NCI-H2196 treated with DMSO at 0.1 percent for 48 hours (cell line): ENCODE measurements at regions not wholly inside any gene's neighbourhood (a gene's known extent, or its start where the extent isn't known, plus 50 kb on each side); places are given as distances from the start of the nearest gene placed in this dataset.

Experiments
- DNase-seq: peaks from one replicate; lab custom pipeline; 2025; ENCODE audit not compliant: unreplicated experiment; lab: John Stamatoyannopoulos, UW

DNA sequence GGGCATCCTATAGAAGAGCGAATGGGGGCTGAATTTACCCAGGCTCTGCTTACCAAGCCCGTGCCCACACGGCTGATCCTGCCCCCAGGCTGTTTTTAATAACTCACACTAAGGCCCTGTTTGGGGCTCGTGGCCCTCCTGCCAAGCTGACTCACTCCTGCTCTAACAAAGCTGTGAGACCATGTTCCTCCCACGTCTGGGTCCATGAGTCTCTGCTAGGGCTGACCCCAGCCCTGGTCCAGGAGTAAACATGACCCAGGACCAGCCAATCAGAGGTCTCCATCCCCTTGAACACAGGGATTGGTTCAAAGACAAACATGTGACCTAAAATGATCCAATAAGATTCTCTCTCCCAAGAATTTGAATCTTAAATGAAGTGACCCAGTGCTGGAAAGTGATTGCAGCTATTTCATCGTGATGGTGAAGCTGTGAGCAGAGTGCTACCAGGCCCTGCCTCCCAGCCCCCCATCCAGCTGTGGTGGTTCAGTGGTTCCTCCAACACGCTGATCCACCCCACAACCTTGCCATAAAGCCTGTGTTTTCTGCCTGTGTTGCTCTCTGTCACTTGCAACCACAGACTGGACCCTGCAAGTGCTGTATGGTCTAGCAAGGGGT is 57.2 kb downstream of the C16orf82 start:
- DNase-seq, result no peak

- no peak for DNase-seq
Observed at GRCh38 chr16:27127308-27127707, 60.6 kb downstream of the C16orf82 start.

- DNase-seq, result peak; percentile 51
Observed at GRCh38 chr16:27129401-27129800, 62.7 kb downstream of the C16orf82 start.

DNA sequence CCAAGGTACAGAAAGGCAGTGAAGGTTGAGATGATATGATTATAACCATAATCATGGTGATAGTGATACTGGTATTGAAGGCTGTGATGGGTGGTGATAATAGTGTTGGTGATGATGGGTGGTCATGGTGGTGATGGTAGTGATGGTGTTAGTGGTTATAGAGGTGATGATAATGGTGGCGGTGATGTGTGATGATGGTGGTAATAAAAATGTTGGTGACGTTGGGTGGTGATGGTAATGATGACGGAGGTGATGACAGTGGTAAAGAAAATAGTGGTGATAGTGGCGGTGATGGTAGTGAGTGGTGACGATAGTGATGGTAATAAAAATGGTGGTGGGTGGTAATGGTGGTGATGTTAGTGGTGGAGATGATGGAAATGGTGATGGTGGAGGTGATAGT is 65.1 kb upstream of the KDM8 start:
- no peak for DNase-seq

DNA sequence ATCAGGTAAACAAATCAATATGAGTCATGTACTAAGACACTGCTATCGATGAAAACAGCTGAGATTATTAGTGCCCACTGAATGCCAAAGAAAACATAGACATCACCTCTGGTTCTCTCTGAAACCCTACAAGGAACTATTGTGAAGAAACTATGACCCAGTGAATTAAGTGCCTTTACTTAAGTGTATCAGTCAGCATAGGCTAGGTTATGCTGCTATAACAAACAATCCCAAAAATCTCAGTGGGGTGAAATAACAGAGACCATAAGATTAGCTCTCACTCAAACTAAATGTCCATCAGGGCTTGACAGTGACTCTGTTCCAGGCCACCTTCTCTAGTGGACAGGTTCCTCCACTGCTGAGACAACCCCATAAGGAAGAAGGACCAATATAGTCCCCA is 57.7 kb upstream of the KDM8 start:
- no peak for DNase-seq

DNA sequence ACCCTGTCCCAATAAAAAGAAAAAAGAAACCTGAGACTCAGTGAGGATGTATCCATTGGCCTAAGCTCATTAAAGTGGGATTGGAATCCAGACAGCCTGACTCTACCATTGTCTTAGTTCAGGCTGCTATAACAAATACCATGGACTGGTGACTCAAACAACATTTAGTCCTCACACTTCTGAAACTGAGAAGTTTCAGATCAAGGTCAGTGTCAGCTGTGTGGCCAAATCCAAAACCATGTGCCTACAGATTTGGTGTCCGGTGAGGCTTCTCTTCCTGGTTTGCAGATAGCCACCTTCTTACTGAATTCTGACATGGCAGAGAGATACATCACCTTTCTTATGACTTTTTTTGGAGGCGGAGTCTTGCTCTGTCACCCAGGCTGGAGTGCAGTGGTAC is 53.3 kb upstream of the KDM8 start:
- no peak for DNase-seq

GRCh38 chr16:27152121-27152520 is 51.2 kb upstream of the KDM8 start:
- no peak for DNase-seq

DNA sequence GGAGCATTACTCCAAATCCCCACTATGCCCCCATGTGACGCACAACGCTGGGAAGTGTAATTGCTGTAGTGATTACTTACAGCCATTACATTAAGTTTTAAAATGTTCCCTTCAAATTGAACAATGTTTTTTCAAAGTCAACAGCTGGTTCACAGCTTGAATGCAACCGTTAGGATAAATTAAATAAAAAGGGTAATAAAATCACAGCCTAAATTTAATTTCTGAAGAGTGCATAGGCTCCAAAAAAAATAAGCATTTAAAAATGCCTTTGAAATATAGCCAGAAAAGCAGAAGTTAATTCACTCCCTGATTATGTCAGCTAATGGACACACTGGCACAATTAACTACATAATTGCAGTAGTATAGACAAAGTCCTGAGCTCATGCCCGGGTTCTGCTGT is 50.5 kb upstream of the KDM8 start:
- DNase-seq, result no peak
